ENCODE measurements at regions not wholly inside any gene's neighbourhood (a gene's known extent, or its start where the extent isn't known, plus 50 kb on each side); places are given as distances from the start of the nearest gene placed in this dataset.
"Not testable (repeated sequence)": the region's sequence is repeated elsewhere in the genome, so short reads cannot be mapped to it uniquely, and the experiment has no call there.

GRCh38 chr2:187206471-187206870, 241.6 kb downstream of the CALCRL start:
- no peak for DNase-seq (ENCODE audit: low read depth in 4 of 4, low spot score in 2 of 4)

GRCh38 chr2:187206071-187206470, 242.0 kb downstream of the CALCRL start:
- DNase-seq (ENCODE audit: low read depth in 4 of 4, low spot score in 2 of 4) = no peak

- no peak for DNase-seq (ENCODE audit: low read depth in 4 of 4, low spot score in 2 of 4)
Observed at GRCh38 chr2:187198136-187198535, 249.9 kb downstream of the CALCRL start.

- no peak for DNase-seq (ENCODE audit: low read depth in 4 of 4, low spot score in 2 of 4)
Observed at GRCh38 chr2:187194049-187194448, 254.0 kb downstream of the CALCRL start.

- no peak for DNase-seq (ENCODE audit: low read depth in 4 of 4, low spot score in 2 of 4)
Observed at GRCh38 chr2:187188783-187189631, 259.0 kb downstream of the CALCRL start.

- DNase-seq (ENCODE audit: low read depth in 4 of 4, low spot score in 2 of 4) = no peak
Observed at GRCh38 chr2:187187519-187187918, 260.5 kb downstream of the CALCRL start.

- DNase-seq (ENCODE audit: low read depth in 4 of 4, low spot score in 2 of 4) = no peak
Observed at GRCh38 chr2:187180529-187180928, 267.5 kb downstream of the CALCRL start.

GRCh38 chr2:187178876-187179275, 269.2 kb downstream of the CALCRL start:
- DNase-seq (ENCODE audit: low read depth in 4 of 4, low spot score in 2 of 4) = not testable (repeated sequence)

GRCh38 chr2:187177253-187177652, 270.8 kb downstream of the CALCRL start:
- no peak for DNase-seq (ENCODE audit: low read depth in 4 of 4, low spot score in 2 of 4)

GRCh38 chr2:187174582-187174981, 273.5 kb downstream of the CALCRL start:
- DNase-seq (ENCODE audit: low read depth in 4 of 4, low spot score in 2 of 4) = no peak

GRCh38 chr2:187171318-187171717, 276.7 kb downstream of the CALCRL start:
- no peak for DNase-seq (ENCODE audit: low read depth in 4 of 4, low spot score in 2 of 4)

- no peak for DNase-seq (ENCODE audit: low read depth in 4 of 4, low spot score in 2 of 4)
Observed at GRCh38 chr2:187169864-187170263, 278.2 kb downstream of the CALCRL start.

- no peak for DNase-seq (ENCODE audit: low read depth in 4 of 4, low spot score in 2 of 4)
Observed at GRCh38 chr2:187168720-187169713, 279.0 kb downstream of the CALCRL start.

- no peak for DNase-seq (ENCODE audit: low read depth in 4 of 4, low spot score in 2 of 4)
Observed at GRCh38 chr2:187167491-187167890, 280.6 kb downstream of the CALCRL start.

- no peak for DNase-seq (ENCODE audit: low read depth in 4 of 4, low spot score in 2 of 4)
Observed at GRCh38 chr2:187165936-187166610, 282.0 kb downstream of the CALCRL start.

GRCh38 chr2:187158452-187158851, 289.6 kb downstream of the CALCRL start:
- no peak for DNase-seq (ENCODE audit: low read depth in 4 of 4, low spot score in 2 of 4)

GRCh38 chr2:187157046-187157445, 291.0 kb downstream of the CALCRL start:
- DNase-seq (ENCODE audit: low read depth in 4 of 4, low spot score in 2 of 4) = no peak

- no peak for DNase-seq (ENCODE audit: low read depth in 4 of 4, low spot score in 2 of 4)
Observed at GRCh38 chr2:187155476-187155875, 292.6 kb downstream of the CALCRL start.

GRCh38 chr2:187150670-187151069, 297.4 kb downstream of the CALCRL start:
- no peak for DNase-seq (ENCODE audit: low read depth in 4 of 4, low spot score in 2 of 4)

- DNase-seq (ENCODE audit: low read depth in 4 of 4, low spot score in 2 of 4) = no peak
Observed at GRCh38 chr2:187148059-187148714, 299.2 kb upstream of the ZSWIM2 start.
